Suprapubic skin (tissue), 4 donors: ENCODE measurements at regions not wholly inside any gene's neighbourhood (a gene's known extent, or its start where the extent isn't known, plus 50 kb on each side); places are given as distances from the start of the nearest gene placed in this dataset.

Experiments used
- POLR2A ChIP-seq, 2 donors: fragments of 450-650 bp; IDR thresholded peaks; one replicate each; pipeline ENCODE4 v1.6.1; 2017; ENCODE audit warnings: antibody characterized with exemption in 2 of 2, mild to moderate bottlenecking in 2 of 2, moderate library complexity in 2 of 2
- POLR2AphosphoS5 ChIP-seq, 3 donors: sonication (generic); formaldehyde crosslinking; IDR thresholded peaks; one replicate each; pipeline ENCODE4 v1.6.1; 2017; ENCODE audit warnings: antibody characterized with exemption in 3 of 3
- TF ChIP-seq, protein P1 (sequence below), 2 donors: fragments of 200-600 bp in 1 of 2; fragments of 450-650 bp in 1 of 2; sonication (generic) in 1 of 2; IDR thresholded peaks; one replicate each; pipeline ENCODE4 v1.5.1; 2016 to 2019; ENCODE audit warnings: antibody characterized with exemption in 2 of 2, mild to moderate bottlenecking in 1 of 2, moderate library complexity in 1 of 2

- no peak for TF ChIP-seq POLR2A (IDR thresholded peaks at IDR 0.05)
- TF ChIP-seq, protein P1, sequence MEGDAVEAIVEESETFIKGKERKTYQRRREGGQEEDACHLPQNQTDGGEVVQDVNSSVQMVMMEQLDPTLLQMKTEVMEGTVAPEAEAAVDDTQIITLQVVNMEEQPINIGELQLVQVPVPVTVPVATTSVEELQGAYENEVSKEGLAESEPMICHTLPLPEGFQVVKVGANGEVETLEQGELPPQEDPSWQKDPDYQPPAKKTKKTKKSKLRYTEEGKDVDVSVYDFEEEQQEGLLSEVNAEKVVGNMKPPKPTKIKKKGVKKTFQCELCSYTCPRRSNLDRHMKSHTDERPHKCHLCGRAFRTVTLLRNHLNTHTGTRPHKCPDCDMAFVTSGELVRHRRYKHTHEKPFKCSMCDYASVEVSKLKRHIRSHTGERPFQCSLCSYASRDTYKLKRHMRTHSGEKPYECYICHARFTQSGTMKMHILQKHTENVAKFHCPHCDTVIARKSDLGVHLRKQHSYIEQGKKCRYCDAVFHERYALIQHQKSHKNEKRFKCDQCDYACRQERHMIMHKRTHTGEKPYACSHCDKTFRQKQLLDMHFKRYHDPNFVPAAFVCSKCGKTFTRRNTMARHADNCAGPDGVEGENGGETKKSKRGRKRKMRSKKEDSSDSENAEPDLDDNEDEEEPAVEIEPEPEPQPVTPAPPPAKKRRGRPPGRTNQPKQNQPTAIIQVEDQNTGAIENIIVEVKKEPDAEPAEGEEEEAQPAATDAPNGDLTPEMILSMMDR (IDR thresholded peaks at IDR 0.05), result no peak
- no peak for TF ChIP-seq POLR2AphosphoS5 (IDR thresholded peaks at IDR 0.05)
Observed at GRCh38 chr5:68067291-68067690, 148.3 kb upstream of the PIK3R1 start.
